ENCODE measurements at regions not wholly inside any gene's neighbourhood (a gene's known extent, or its start where the extent isn't known, plus 50 kb on each side); places are given as distances from the start of the nearest gene placed in this dataset.

GRCh38 chr5:8958602-8959001, 587.3 kb downstream of the SEMA5A start:
- Histone ChIP-seq H3K9me3 (ENCODE audit: control insufficient read depth, insufficient read depth, low read length) (no peaks in the 10 kb centered on the region), H3K27me3 (ENCODE audit: control insufficient read depth, low read length) (no peaks in the 10 kb centered on the region), H3K9me2 (replicated peaks; ENCODE audit: control insufficient read depth, low read length) (no peaks in the 10 kb centered on the region), H3K79me2 (ENCODE audit: control insufficient read depth, low read length) (no peaks in the 10 kb centered on the region), H3K36me3 (ENCODE audit: control insufficient read depth, low read length) (no peaks in the 10 kb centered on the region), H3K4me3 (ENCODE audit: low read length) (no peak overlapping the region), H3K4me2 (ENCODE audit: low read length) (no peak overlapping the region), H4K20me1 (ENCODE audit: control insufficient read depth, insufficient read depth, low read depth, low read length) (no peaks in the 10 kb centered on the region), H3K27ac (ENCODE audit: low read depth, low read length) (no peak overlapping the region), H3K4me1 (ENCODE audit: control insufficient read depth, low read length) (peaks cover 13% of the 10 kb centered on the region), H3F3A (ENCODE audit: control insufficient read depth, insufficient read depth) (peaks cover 5% of the 10 kb centered on the region; the same call in 1 of the 2 replicates)
- TF ChIP-seq, protein P1, sequence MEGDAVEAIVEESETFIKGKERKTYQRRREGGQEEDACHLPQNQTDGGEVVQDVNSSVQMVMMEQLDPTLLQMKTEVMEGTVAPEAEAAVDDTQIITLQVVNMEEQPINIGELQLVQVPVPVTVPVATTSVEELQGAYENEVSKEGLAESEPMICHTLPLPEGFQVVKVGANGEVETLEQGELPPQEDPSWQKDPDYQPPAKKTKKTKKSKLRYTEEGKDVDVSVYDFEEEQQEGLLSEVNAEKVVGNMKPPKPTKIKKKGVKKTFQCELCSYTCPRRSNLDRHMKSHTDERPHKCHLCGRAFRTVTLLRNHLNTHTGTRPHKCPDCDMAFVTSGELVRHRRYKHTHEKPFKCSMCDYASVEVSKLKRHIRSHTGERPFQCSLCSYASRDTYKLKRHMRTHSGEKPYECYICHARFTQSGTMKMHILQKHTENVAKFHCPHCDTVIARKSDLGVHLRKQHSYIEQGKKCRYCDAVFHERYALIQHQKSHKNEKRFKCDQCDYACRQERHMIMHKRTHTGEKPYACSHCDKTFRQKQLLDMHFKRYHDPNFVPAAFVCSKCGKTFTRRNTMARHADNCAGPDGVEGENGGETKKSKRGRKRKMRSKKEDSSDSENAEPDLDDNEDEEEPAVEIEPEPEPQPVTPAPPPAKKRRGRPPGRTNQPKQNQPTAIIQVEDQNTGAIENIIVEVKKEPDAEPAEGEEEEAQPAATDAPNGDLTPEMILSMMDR (IDR thresholded peaks at IDR 0.05; ENCODE audit: low read depth, low read length, poor library complexity, severe bottlenecking) = no peak
- no peak for TF ChIP-seq EZH2phosphoT487 (IDR thresholded peaks at IDR 0.05; ENCODE audit: borderline replicate concordance, low read length)

DNA sequence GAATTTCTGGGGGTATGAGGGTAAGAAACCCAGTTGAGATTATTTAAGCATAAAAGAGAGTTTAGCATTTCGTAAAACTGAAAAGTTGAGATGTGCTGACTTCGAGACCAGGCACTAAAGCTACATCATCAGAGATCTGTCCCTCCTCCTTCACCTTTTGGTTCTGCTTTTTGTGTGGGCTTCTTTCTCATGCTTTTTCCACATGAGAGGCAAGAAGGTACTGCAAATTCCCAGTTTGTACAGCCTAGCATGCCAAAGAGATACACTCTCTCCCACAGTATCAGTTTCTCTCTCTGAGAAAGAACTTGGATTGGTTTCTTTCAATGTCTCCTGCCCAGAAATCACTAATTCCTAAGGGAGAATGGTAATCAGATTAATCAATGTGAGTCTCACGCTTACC, 584.7 kb downstream of the SEMA5A start:
- no peaks in the 10 kb centered on the region for H3K9me3 ChIP-seq (ENCODE audit: control insufficient read depth, insufficient read depth, low read length)
- no peak overlapping the region for H3K27ac ChIP-seq (ENCODE audit: low read depth, low read length)
- H3K4me3 ChIP-seq (ENCODE audit: low read length) = no peak overlapping the region
- no peaks in the 10 kb centered on the region for H3K27me3 ChIP-seq (ENCODE audit: control insufficient read depth, low read length)
- no peaks in the 10 kb centered on the region for H3F3A ChIP-seq (ENCODE audit: control insufficient read depth, insufficient read depth)
- H3K36me3 ChIP-seq (ENCODE audit: control insufficient read depth, low read length) = no peaks in the 10 kb centered on the region
- H4K20me1 ChIP-seq (ENCODE audit: control insufficient read depth, insufficient read depth, low read depth, low read length) = no peaks in the 10 kb centered on the region
- no peaks in the 10 kb centered on the region for H3K4me1 ChIP-seq (ENCODE audit: control insufficient read depth, low read length)
- no peak overlapping the region for H3K4me2 ChIP-seq (ENCODE audit: low read length)
- no peaks in the 10 kb centered on the region for H3K9me2 ChIP-seq (replicated peaks; ENCODE audit: control insufficient read depth, low read length)
- TF ChIP-seq, protein P1 (IDR thresholded peaks at IDR 0.05; ENCODE audit: low read depth, low read length, poor library complexity, severe bottlenecking) = no peak
- TF ChIP-seq EZH2phosphoT487 (IDR thresholded peaks at IDR 0.05; ENCODE audit: borderline replicate concordance, low read length) = no peak
- H3K79me2 ChIP-seq (ENCODE audit: control insufficient read depth, low read length) = no peaks in the 10 kb centered on the region

DNA sequence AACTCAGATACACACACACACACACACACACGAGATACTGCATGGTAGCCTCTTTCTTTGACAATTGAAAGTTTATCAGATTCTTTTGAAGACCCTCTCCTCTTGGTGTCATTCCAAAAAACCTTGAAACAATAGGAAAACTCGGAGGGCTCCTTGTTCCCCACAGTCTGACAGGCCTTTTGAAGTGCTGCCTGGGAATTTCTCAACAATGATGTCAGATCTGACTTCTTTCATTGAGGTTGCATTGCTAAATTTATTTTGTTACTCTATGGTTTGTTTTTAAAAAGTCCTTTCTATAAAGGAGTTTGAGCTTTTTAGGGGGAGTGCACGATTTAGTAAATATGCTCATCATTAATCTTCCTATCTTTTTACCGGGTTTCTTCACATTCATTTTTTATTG, 583.9 kb downstream of the SEMA5A start:
- H3F3A ChIP-seq (ENCODE audit: control insufficient read depth, insufficient read depth) = no peaks in the 10 kb centered on the region
- H3K9me2 ChIP-seq (replicated peaks; ENCODE audit: control insufficient read depth, low read length) = no peaks in the 10 kb centered on the region
- H3K4me3 ChIP-seq (ENCODE audit: low read length) = no peak overlapping the region
- TF ChIP-seq EZH2phosphoT487 (IDR thresholded peaks at IDR 0.05; ENCODE audit: borderline replicate concordance, low read length) = no peak
- TF ChIP-seq, protein P1 (IDR thresholded peaks at IDR 0.05; ENCODE audit: low read depth, low read length, poor library complexity, severe bottlenecking) = no peak
- H3K4me2 ChIP-seq (ENCODE audit: low read length) = no peak overlapping the region
- H3K27me3 ChIP-seq (ENCODE audit: control insufficient read depth, low read length) = no peaks in the 10 kb centered on the region
- no peaks in the 10 kb centered on the region for H3K9me3 ChIP-seq (ENCODE audit: control insufficient read depth, insufficient read depth, low read length)
- H3K4me1 ChIP-seq (ENCODE audit: control insufficient read depth, low read length) = no peaks in the 10 kb centered on the region
- H4K20me1 ChIP-seq (ENCODE audit: control insufficient read depth, insufficient read depth, low read depth, low read length) = no peaks in the 10 kb centered on the region
- no peak overlapping the region for H3K27ac ChIP-seq (ENCODE audit: low read depth, low read length)
- H3K36me3 ChIP-seq (ENCODE audit: control insufficient read depth, low read length) = no peaks in the 10 kb centered on the region
- no peaks in the 10 kb centered on the region for H3K79me2 ChIP-seq (ENCODE audit: control insufficient read depth, low read length)

GRCh38 chr5:8981016-8981415, 564.9 kb downstream of the SEMA5A start:
- Histone ChIP-seq H3K4me3 (ENCODE audit: low read length) (no peak overlapping the region), H3K4me1 (ENCODE audit: control insufficient read depth, low read length) (no peaks in the 10 kb centered on the region), H3K9me3 (ENCODE audit: control insufficient read depth, insufficient read depth, low read length) (no peaks in the 10 kb centered on the region)

More at GRCh38 chr5:8981016-8981415, 564.9 kb downstream of the SEMA5A start:
- Histone ChIP-seq H3K27me3 (ENCODE audit: control insufficient read depth, low read length) (no peaks in the 10 kb centered on the region), H3K4me2 (ENCODE audit: low read length) (no peak overlapping the region), H3F3A (ENCODE audit: control insufficient read depth, insufficient read depth) (no peaks in the 10 kb centered on the region), H3K36me3 (ENCODE audit: control insufficient read depth, low read length) (no peaks in the 10 kb centered on the region), H3K27ac (ENCODE audit: low read depth, low read length) (no peak overlapping the region), H4K20me1 (ENCODE audit: control insufficient read depth, insufficient read depth, low read depth, low read length) (no peaks in the 10 kb centered on the region), H3K9me2 (replicated peaks; ENCODE audit: control insufficient read depth, low read length) (no peaks in the 10 kb centered on the region), H3K79me2 (ENCODE audit: control insufficient read depth, low read length) (no peaks in the 10 kb centered on the region)
- no peak for TF ChIP-seq EZH2phosphoT487 (IDR thresholded peaks at IDR 0.05; ENCODE audit: borderline replicate concordance, low read length)
- TF ChIP-seq, protein P1 (IDR thresholded peaks at IDR 0.05; ENCODE audit: low read depth, low read length, poor library complexity, severe bottlenecking) = no peak
